GM12875 (cell line): ENCODE measurements at regions not wholly inside any gene's neighbourhood (a gene's known extent, or its start where the extent isn't known, plus 50 kb on each side); places are given as distances from the start of the nearest gene placed in this dataset.

Source experiments
- H3K4me3 ChIP-seq: one replicate; pipeline ENCODE4 v1.5.1; 2011; ENCODE audit warnings: low read depth, low read length, control low read depth
- CTCF ChIP-seq: IDR thresholded peaks from 2 replicates; pipeline ENCODE4 v1.5.1; 2011; ENCODE audit warnings: low read depth, mild to moderate bottlenecking, control low read depth, inconsistent platforms, low read length, moderate library complexity, borderline replicate concordance; ENCODE audit not compliant: insufficient read depth

GRCh38 chr22:27134315-27134701 lies 476.9 kb downstream of the MIAT start:
- H3K4me3 ChIP-seq, result no peak overlapping the region
- no peak for TF ChIP-seq CTCF

- no peak for TF ChIP-seq CTCF
Observed at GRCh38 chr22:27135031-27135981, 477.9 kb downstream of the MIAT start.

GRCh38 chr22:27136596-27136995 lies 479.2 kb downstream of the MIAT start:
- no peak overlapping the region for H3K4me3 ChIP-seq
- no peak for TF ChIP-seq CTCF

More at GRCh38 chr22:27135031-27135981, 477.9 kb downstream of the MIAT start:
- no peak overlapping the region for H3K4me3 ChIP-seq

- no peak for TF ChIP-seq CTCF
- no peak overlapping the region for H3K4me3 ChIP-seq
Observed at GRCh38 chr22:27137871-27138337, 480.5 kb downstream of the MIAT start.

GRCh38 chr22:27138471-27138870 lies 481.1 kb downstream of the MIAT start:
- no peak for TF ChIP-seq CTCF
- H3K4me3 ChIP-seq, result no peak overlapping the region

- no peak overlapping the region for H3K4me3 ChIP-seq
- TF ChIP-seq CTCF, result no peak
Observed at GRCh38 chr22:27139935-27140511, 482.6 kb downstream of the MIAT start.
